H1 (cell line): ENCODE measurements at regions not wholly inside any gene's neighbourhood (a gene's known extent, or its start where the extent isn't known, plus 50 kb on each side); places are given as distances from the start of the nearest gene placed in this dataset.
"Not testable (repeated sequence)": the region's sequence is repeated elsewhere in the genome, so short reads cannot be mapped to it uniquely, and the experiment has no call there.

Source experiments
- CTCF ChIA-PET: fragments of 300-600 bp; sonication (Branson Sonifier 250); formaldehyde crosslinking; loops from one replicate; lab custom pipeline; 2021; ENCODE audit not compliant: partially characterized antibody; lab: Charles Lee
- POLR2A ChIA-PET: fragments of 300-600 bp; sonication (Branson Sonifier 250); formaldehyde crosslinking; loops from one replicate; lab custom pipeline; 2021; ENCODE audit warnings: inconsistent platforms; ENCODE audit not compliant: partially characterized antibody; lab: Charles Lee
- DNase-seq, 2 experiments: peaks; one replicate each; pipeline versions ENCODE4 v3.0.0 to v3.0.0-alpha.2; 2010 to 2022; ENCODE audit warnings: low spot score in 2 of 2, low read depth in 1 of 2, mixed read lengths in 1 of 2
- FAIRE-seq: peaks from 2 replicates; lab custom pipeline; 2011; peaks lifted over from hg19 to GRCh38; lab: Jason Lieb, UNC
- H2AFZ ChIP-seq: 2 replicates; pipeline ENCODE4 v1.8.1; 2012; ENCODE audit warnings: low read length, inconsistent platforms
- H2AK5ac ChIP-seq: 2 replicates; pipeline ENCODE4 v1.6.1; 2013; ENCODE audit warnings: low read depth, low read length
- H2BK120ac ChIP-seq: replicated peaks from 2 replicates; pipeline ENCODE3; 2013; ENCODE audit warnings: low read depth, low read length, inconsistent platforms
- H2BK12ac ChIP-seq: 2 replicates; pipeline ENCODE4 v1.6.1; 2013; ENCODE audit warnings: low read depth, low read length
- H2BK15ac ChIP-seq: 2 replicates; pipeline ENCODE4 v1.6.1; 2013; ENCODE audit warnings: low read length
- H2BK20ac ChIP-seq: 2 replicates; pipeline ENCODE4 v1.6.1; 2013; ENCODE audit warnings: low read length
- H2BK5ac ChIP-seq: 2 replicates; pipeline ENCODE4 v1.6.1; 2013; ENCODE audit warnings: low read depth, low read length
- H3K14ac ChIP-seq: 2 replicates; pipeline ENCODE4 v1.6.1; 2013; ENCODE audit warnings: inconsistent platforms; ENCODE audit not compliant: insufficient read length
- H3K18ac ChIP-seq: 2 replicates; pipeline ENCODE4 v1.6.1; 2013; ENCODE audit warnings: low read length; ENCODE audit errors: extremely low read depth
- H3K23ac ChIP-seq: 2 replicates; pipeline ENCODE4 v1.6.1; 2013; ENCODE audit warnings: inconsistent platforms; ENCODE audit not compliant: insufficient read length
- H3K23me2 ChIP-seq: 2 replicates; pipeline ENCODE4 v1.6.1; 2013; ENCODE audit warnings: low read depth, low read length
- H3K27ac ChIP-seq: 2 replicates; pipeline ENCODE4 v1.6.1; 2011; ENCODE audit warnings: low read depth, low read length, inconsistent platforms
- H3K27me3 ChIP-seq, 4 experiments: replicated peaks in 1 of 4; 1 replicate in 1 of 4; 2 replicates in 3 of 4; pipeline versions ENCODE4 v1.6.1 to v1.8.1; 2011 to 2013; ENCODE audit warnings: low read length in 3 of 4, mild to moderate bottlenecking in 3 of 4, inconsistent platforms in 2 of 4, mixed read lengths in 2 of 4, moderate library complexity in 1 of 4; ENCODE audit not compliant: control insufficient read depth in 3 of 4, insufficient read depth in 3 of 4; ENCODE audit errors: extremely low read depth in 1 of 4
- H3K36me3 ChIP-seq, 4 experiments: 2 replicates each; pipeline versions ENCODE4 v1.6.1 to v1.8.1; 2011 to 2013; ENCODE audit warnings: mild to moderate bottlenecking in 4 of 4, low read length in 3 of 4, moderate library complexity in 2 of 4, control low read depth in 1 of 4, inconsistent platforms in 1 of 4; ENCODE audit not compliant: insufficient read depth in 4 of 4, control insufficient read depth in 2 of 4
- H3K4ac ChIP-seq: replicated peaks from 2 replicates; pipeline ENCODE3; 2013; ENCODE audit warnings: low read length, low read depth, mixed read lengths, inconsistent platforms; ENCODE audit not compliant: insufficient read length
- H3K4me1 ChIP-seq, 4 experiments: replicated peaks in 1 of 4; 1 replicate in 1 of 4; 2 replicates in 3 of 4; pipeline versions ENCODE4 v1.6.1 to v1.8.1; 2011 to 2013; ENCODE audit warnings: low read length in 3 of 4, inconsistent platforms in 2 of 4, mixed read lengths in 1 of 4; ENCODE audit not compliant: insufficient read depth in 4 of 4, control insufficient read depth in 3 of 4
- H3K4me2 ChIP-seq, 2 experiments: 2 replicates each; pipeline versions ENCODE4 v1.6.1 to v1.8.1; 2011 to 2013; ENCODE audit warnings: low read depth in 2 of 2, low read length in 2 of 2, control low read depth in 1 of 2, inconsistent platforms in 1 of 2, mild to moderate bottlenecking in 1 of 2; ENCODE audit not compliant: insufficient read depth in 1 of 2
- H3K4me3 ChIP-seq, 4 experiments: fragments of 200-600, 300-600 bp in 1 of 4; sonication (generic), shearing (Covaris generic), sonication (Bioruptor Twin) in 1 of 4; 2 replicates each; pipeline versions ENCODE4 v1.5.1 to v1.8.1; 2011 to 2016; ENCODE audit warnings: low read length in 4 of 4, low read depth in 3 of 4, control low read depth in 2 of 4, inconsistent platforms in 2 of 4, mild to moderate bottlenecking in 2 of 4, mixed read lengths in 1 of 4, moderate library complexity in 1 of 4; ENCODE audit not compliant: insufficient read depth in 2 of 4; ENCODE audit errors: extremely low read depth in 1 of 4
- H3K56ac ChIP-seq: replicated peaks from 2 replicates; pipeline ENCODE3; 2013; ENCODE audit warnings: low read depth, mild to moderate bottlenecking, mixed read lengths, low read length, inconsistent platforms; ENCODE audit not compliant: insufficient read length
- H3K79me1 ChIP-seq: 2 replicates; pipeline ENCODE4 v1.6.1; 2013; ENCODE audit warnings: low read depth, low read length, control low read depth
- H3K79me2 ChIP-seq, 2 experiments: 2 replicates each; pipeline versions ENCODE4 v1.6.1 to v1.8.1; 2012 to 2013; ENCODE audit warnings: low read length in 2 of 2, mild to moderate bottlenecking in 2 of 2, inconsistent platforms in 1 of 2; ENCODE audit not compliant: insufficient read depth in 2 of 2, control insufficient read depth in 1 of 2
- H3K9ac ChIP-seq, 4 experiments: replicated peaks in 1 of 4; 1 replicate in 1 of 4; 2 replicates in 3 of 4; pipeline versions ENCODE4 v1.6.1 to v1.8.1; 2011 to 2013; ENCODE audit warnings: low read depth in 3 of 4, low read length in 3 of 4, control low read depth in 2 of 4, mild to moderate bottlenecking in 2 of 4, moderate library complexity in 2 of 4, inconsistent platforms in 1 of 4; ENCODE audit errors: extremely low read depth in 1 of 4
- H3K9me3 ChIP-seq, 2 experiments: 2 replicates each; pipeline versions ENCODE4 v1.6.1 to v1.8.1; 2012 to 2013; ENCODE audit warnings: mild to moderate bottlenecking in 2 of 2, moderate library complexity in 2 of 2, control low read depth in 1 of 2, inconsistent platforms in 1 of 2, low read depth in 1 of 2, low read length in 1 of 2, mixed read lengths in 1 of 2; ENCODE audit not compliant: insufficient read depth in 2 of 2
- H4K20me1 ChIP-seq, 2 experiments: replicated peaks in 1 of 2; 2 replicates each; pipeline versions ENCODE3 to v1.8.1; 2011 to 2013; ENCODE audit warnings: inconsistent platforms in 2 of 2, low read length in 2 of 2, mild to moderate bottlenecking in 1 of 2; ENCODE audit not compliant: insufficient read depth in 2 of 2, control insufficient read depth in 1 of 2
- H4K5ac ChIP-seq: 2 replicates; pipeline ENCODE4 v1.6.1; 2013; ENCODE audit warnings: low read length, low read depth, mixed read lengths, inconsistent platforms; ENCODE audit not compliant: insufficient read length
- H4K8ac ChIP-seq: 2 replicates; pipeline ENCODE4 v1.8.0; 2013; ENCODE audit warnings: mild to moderate bottlenecking, moderate library complexity, low read length, inconsistent platforms; ENCODE audit not compliant: insufficient read depth; ENCODE audit errors: extremely low read depth
- H4K91ac ChIP-seq: replicated peaks from 2 replicates; pipeline ENCODE3; 2013; ENCODE audit warnings: low read length, mixed read lengths, inconsistent platforms; ENCODE audit not compliant: insufficient read length
- CTCF ChIP-seq, 3 experiments: IDR thresholded peaks; 1 replicate in 2 of 3; 2 replicates in 1 of 3; pipeline versions ENCODE4 v1.5.1 to v1.6.1; 2011; ENCODE audit warnings: low read length in 3 of 3, mild to moderate bottlenecking in 3 of 3, inconsistent platforms in 2 of 3, low read depth in 1 of 3, moderate library complexity in 1 of 3; ENCODE audit not compliant: insufficient read depth in 1 of 3; ENCODE audit errors: control extremely low read depth in 1 of 3
- RAD21 ChIP-seq, 2 experiments: IDR thresholded peaks in 1 of 2; conservative IDR thresholded peaks in 1 of 2; 2 replicates each; pipeline ENCODE4 v1.6.1; 2011; ENCODE audit warnings: low read depth in 2 of 2, low read length in 2 of 2, improper control_type of control experiment in 1 of 2, inconsistent platforms in 1 of 2, mild to moderate bottlenecking in 1 of 2, moderate library complexity in 1 of 2
- WGBS, 2 experiments: shearing (Covaris generic) in 1 of 2; methylation state at CpG; one replicate each; pipeline versions ENCODE4 v1.1.6 to v1.1.7; 2013 to 2015; ENCODE audit warnings: low lambda C conversion rate in 2 of 2, mixed read lengths in 2 of 2, inconsistent platforms in 1 of 2, low coverage in 1 of 2, missing lambda C conversion rate in 1 of 2; ENCODE audit not compliant: insufficient replicate concordance in 2 of 2, insufficient coverage in 1 of 2, insufficient read length in 1 of 2; ENCODE audit errors: extremely low coverage in 1 of 2, missing lambda C conversion rate in 1 of 2; 5-methylcytosine and 5-hydroxymethylcytosine counted together

- H3K4ac ChIP-seq, H3K4me2 ChIP-seq: not testable (repeated sequence)
- CTCF ChIA-PET = interaction anchor here (0.7 to 2.0 kb wide), 4 partner anchors 27 to 36 kb away, joined by 3 to 12 read pairs (median 4); no protein-coding TSS in a partner anchor
Observed at GRCh38 chr16:21525956-21526922, 73.1 kb upstream of the METTL9 start.

More at GRCh38 chr16:21525956-21526922, 73.1 kb upstream of the METTL9 start:
- not testable (repeated sequence) for H3K9me3 ChIP-seq, H4K20me1 ChIP-seq, H3K79me1 ChIP-seq, H4K8ac ChIP-seq, H4K91ac ChIP-seq, DNase-seq, H2BK5ac ChIP-seq, FAIRE-seq, H3K56ac ChIP-seq, H2AFZ ChIP-seq, H2BK15ac ChIP-seq, H4K5ac ChIP-seq, H3K23ac ChIP-seq, H2BK120ac ChIP-seq, H3K27me3 ChIP-seq, H3K36me3 ChIP-seq, H3K23me2 ChIP-seq, H3K79me2 ChIP-seq
- 85% methylated on average over 18 of the region's 21 CpGs; no CpG with 5 or more reads in 1 of the 2 experiments for WGBS, 2 experiments
- H3K18ac ChIP-seq = peak overlapping the region; percentile 48; the same call in 1 of the 2 replicates
- peak; percentile 39 to 48 (median 47); a peak in 3 of 4 replicates for TF ChIP-seq CTCF (IDR thresholded peaks at IDR 0.05; ENCODE audit: control extremely low read depth in 1 of 3, insufficient read depth in 1 of 3, low read depth in 1 of 3, low read length in 3 of 3)
- peak; percentile 44 to 62; a peak in 3 of 4 replicates for TF ChIP-seq RAD21 (IDR thresholded peaks at IDR 0.05 in 1 of 2, conservative IDR thresholded peaks at IDR 0.05 in 1 of 2; ENCODE audit: low read depth in 2 of 2, low read length in 2 of 2)
- TF ChIP-seq, all 59 proteins: peak for 2; not testable (repeated sequence) for 57
- not testable (repeated sequence) for H2AK5ac ChIP-seq, H3K4me3 ChIP-seq, H3K27ac ChIP-seq, H3K9ac ChIP-seq, H3K14ac ChIP-seq
- peak overlapping the region; percentile 60; the same call in 1 of the 2 replicates for H2BK12ac ChIP-seq
- POLR2A ChIA-PET = interaction anchor here (0.9 to 1.3 kb wide), 2 partner anchors 27 to 36 kb away, joined by 3 read pairs; no protein-coding TSS in a partner anchor
- 0 out of 2 replicates have a peak overlapping the region, but pooled peaks have one; percentile 48 for H2BK20ac ChIP-seq
- H3K4me1 ChIP-seq = peaks cover 0 to 21% (median 11%) of the 10 kb centered on the region in 4 experiments; a peak in 6 of 7 replicates
